CD4-positive, alpha-beta memory T cell (primary cell): ENCODE measurements at regions not wholly inside any gene's neighbourhood (a gene's known extent, or its start where the extent isn't known, plus 50 kb on each side); places are given as distances from the start of the nearest gene placed in this dataset.

ENCODE experiments used
- CTCF ChIA-PET: fragments of 350-600 bp; sonication (Branson Sonifier 250); formaldehyde crosslinking; loops from one replicate; lab custom pipeline; 2021; ENCODE audit warnings: inconsistent platforms; ENCODE audit not compliant: partially characterized antibody; lab: Charles Lee
- POLR2A ChIA-PET: fragments of 350-600 bp; sonication (Branson Sonifier 250); formaldehyde crosslinking; loops from one replicate; lab custom pipeline; 2021; ENCODE audit not compliant: partially characterized antibody; lab: Charles Lee
- DNase-seq, 5 donors: peaks; one replicate each; pipeline versions ENCODE4 v3.0.0 to v3.0.0-alpha.2; 2020 to 2022; ENCODE audit warnings: mixed read lengths in 1 of 5
- H3K27ac ChIP-seq: one replicate; pipeline ENCODE4 v1.7.0; 2013; ENCODE audit warnings: low read depth, low read length
- H3K27me3 ChIP-seq: 2 replicates; pipeline ENCODE4 v1.7.0; 2013; ENCODE audit warnings: mild to moderate bottlenecking, low read length, moderate library complexity; ENCODE audit not compliant: insufficient read depth
- H3K36me3 ChIP-seq: 2 replicates; pipeline ENCODE4 v1.7.0; 2013; ENCODE audit warnings: mild to moderate bottlenecking, low read length, moderate library complexity; ENCODE audit not compliant: insufficient read depth
- H3K4me1 ChIP-seq: 2 replicates; pipeline ENCODE4 v1.7.0; 2013; ENCODE audit warnings: mild to moderate bottlenecking, low read length, moderate library complexity; ENCODE audit not compliant: insufficient read depth
- H3K4me3 ChIP-seq, 2 donors: one replicate each; pipeline ENCODE4 v1.7.0; 2013; ENCODE audit warnings: low read length in 2 of 2, mild to moderate bottlenecking in 1 of 2
- H3K9me3 ChIP-seq, 2 donors: one replicate each; pipeline ENCODE4 v1.7.0; 2013; ENCODE audit warnings: low read length in 2 of 2, control low read depth in 1 of 2; ENCODE audit not compliant: control insufficient read depth in 1 of 2
- H3K27ac Mint-ChIP-seq, 7 donors: one replicate each; pipeline ENCODE4 v1.8.0; 2020 to 2021; ENCODE audit warnings: mixed read lengths in 7 of 7, mild to moderate bottlenecking in 6 of 7, inconsistent platforms in 3 of 7, moderate library complexity in 3 of 7
- H3K27me3 Mint-ChIP-seq, 2 donors: one replicate each; pipeline ENCODE4 v1.8.0; 2020 to 2021; ENCODE audit warnings: mixed read lengths in 2 of 2
- H3K36me3 Mint-ChIP-seq, 2 donors: one replicate each; pipeline ENCODE4 v1.8.0; 2020 to 2021; ENCODE audit warnings: mixed read lengths in 2 of 2, inconsistent platforms in 1 of 2, mild to moderate bottlenecking in 1 of 2
- H3K4me1 Mint-ChIP-seq, 4 donors: one replicate each; pipeline ENCODE4 v1.8.0; 2020 to 2021; ENCODE audit warnings: mixed read lengths in 4 of 4, mild to moderate bottlenecking in 1 of 4
- H3K4me3 Mint-ChIP-seq, 8 donors: one replicate each; pipeline ENCODE4 v1.8.0; 2020 to 2021; ENCODE audit warnings: mixed read lengths in 8 of 8, mild to moderate bottlenecking in 7 of 8, moderate library complexity in 6 of 8, inconsistent platforms in 3 of 8
- H3K9me3 Mint-ChIP-seq, 8 donors: one replicate each; pipeline ENCODE4 v1.8.0; 2020 to 2021; ENCODE audit warnings: mixed read lengths in 8 of 8, mild to moderate bottlenecking in 5 of 8, inconsistent platforms in 3 of 8, moderate library complexity in 1 of 8
- intact Hi-C: fragments of 100-400 bp; cut with micrococcal nuclease; formaldehyde crosslinking; loops from one replicate; pipeline ENCODE4 v1.15.1; 2023

- no peak overlapping the region for H3K27ac ChIP-seq
- Mint-ChIP-seq H3K4me1 (no peaks in the 10 kb centered on the region), H3K36me3 (peaks cover 0 to 4% of the 10 kb centered on the region in 2 donors), H3K9me3 (peaks cover 2 to 49% (median 31%) of the 10 kb centered on the region in 8 donors), H3K27ac (no peak overlapping the region), H3K4me3 (no peak overlapping the region), H3K27me3 (no peaks in the 10 kb centered on the region)
- DNase-seq: no peak
- no peaks in the 10 kb centered on the region for H3K36me3 ChIP-seq
- no peak overlapping the region for H3K4me3 ChIP-seq
- no peaks in the 10 kb centered on the region for H3K4me1 ChIP-seq
- H3K9me3 ChIP-seq: peaks cover 0 to 3% of the 10 kb centered on the region in 2 donors
- H3K27me3 ChIP-seq: no peaks in the 10 kb centered on the region
- POLR2A ChIA-PET: no interaction called here
- CTCF ChIA-PET: no interaction called here
- intact Hi-C loops: no loop called here
These were observed 104.0 kb upstream of the ARHGEF9 start for GRCh38 chrX:63889001-63889400.

GRCh38 chrX:63884821-63885790 lies 100.1 kb upstream of the ARHGEF9 start:
- CTCF ChIA-PET: no interaction called here
- Histone ChIP-seq H3K27ac (no peak overlapping the region), H3K9me3 (peaks cover 0 to 2% of the 10 kb centered on the region in 2 donors), H3K4me1 (no peaks in the 10 kb centered on the region), H3K36me3 (no peaks in the 10 kb centered on the region), H3K27me3 (no peaks in the 10 kb centered on the region), H3K4me3 (no peak overlapping the region)
- no peaks in the 10 kb centered on the region for H3K27me3 Mint-ChIP-seq
- H3K36me3 Mint-ChIP-seq: peaks cover 0 to 4% of the 10 kb centered on the region in 2 donors
- H3K27ac Mint-ChIP-seq: no peak overlapping the region
- intact Hi-C loops: no loop called here
- H3K9me3 Mint-ChIP-seq: peaks cover 0 to 27% (median 19%) of the 10 kb centered on the region in 8 donors
- H3K4me1 Mint-ChIP-seq: no peaks in the 10 kb centered on the region
- DNase-seq: no peak
- POLR2A ChIA-PET: no interaction called here
- no peak overlapping the region for H3K4me3 Mint-ChIP-seq

GRCh38 chrX:63869506-63869905 lies 84.5 kb upstream of the ARHGEF9 start:
- no peaks in the 10 kb centered on the region for H3K36me3 Mint-ChIP-seq
- no peak overlapping the region for H3K4me3 Mint-ChIP-seq
- Histone ChIP-seq H3K27ac (no peak overlapping the region), H3K9me3 (no peaks in the 10 kb centered on the region), H3K4me3 (no peak overlapping the region), H3K4me1 (no peaks in the 10 kb centered on the region), H3K36me3 (no peaks in the 10 kb centered on the region), H3K27me3 (no peaks in the 10 kb centered on the region)
- no peaks in the 10 kb centered on the region for H3K4me1 Mint-ChIP-seq
- DNase-seq: no peak
- intact Hi-C loops: no loop called here
- peaks cover 0 to 13% (median 2%) of the 10 kb centered on the region in 8 donors for H3K9me3 Mint-ChIP-seq
- CTCF ChIA-PET: no interaction called here
- H3K27me3 Mint-ChIP-seq: no peaks in the 10 kb centered on the region
- no peak overlapping the region for H3K27ac Mint-ChIP-seq
- POLR2A ChIA-PET: no interaction called here

DNA sequence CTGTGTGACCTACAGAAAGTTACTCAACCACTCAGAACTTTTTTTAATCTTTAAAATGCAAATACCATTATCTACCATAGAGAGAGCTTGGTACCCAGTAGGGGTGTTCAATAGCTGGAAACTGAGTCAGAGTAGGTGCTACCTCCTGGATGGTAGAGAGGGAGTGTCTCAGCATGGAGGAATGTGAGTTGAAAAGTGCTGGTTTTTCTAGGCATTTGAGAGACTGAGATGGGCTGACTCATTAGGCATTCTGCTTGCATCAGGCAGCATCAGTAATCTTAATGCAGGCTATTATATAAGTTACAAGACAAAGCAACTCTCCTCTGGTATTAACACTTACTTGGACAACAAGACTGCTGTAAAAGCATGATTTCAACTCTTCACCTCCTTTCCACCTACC lies 70.9 kb upstream of the ARHGEF9 start:
- H3K4me3 ChIP-seq: no peak overlapping the region
- H3K36me3 ChIP-seq: no peaks in the 10 kb centered on the region
- ChIA-PET POLR2A (no interaction called here), CTCF (no interaction called here)
- peaks cover 0 to 2% of the 10 kb centered on the region in 2 donors for H3K27me3 Mint-ChIP-seq
- no peak overlapping the region for H3K27ac ChIP-seq
- no peaks in the 10 kb centered on the region for H3K9me3 ChIP-seq
- no peaks in the 10 kb centered on the region for H3K4me1 Mint-ChIP-seq
- H3K4me1 ChIP-seq: no peaks in the 10 kb centered on the region
- peaks cover 0 to 7% (median 0%) of the 10 kb centered on the region in 8 donors for H3K9me3 Mint-ChIP-seq
- no peak overlapping the region for H3K4me3 Mint-ChIP-seq
- no peak for DNase-seq
- H3K27ac Mint-ChIP-seq: no peak overlapping the region
- no peaks in the 10 kb centered on the region for H3K27me3 ChIP-seq
- intact Hi-C loops: no loop called here
- H3K36me3 Mint-ChIP-seq: no peaks in the 10 kb centered on the region

DNA sequence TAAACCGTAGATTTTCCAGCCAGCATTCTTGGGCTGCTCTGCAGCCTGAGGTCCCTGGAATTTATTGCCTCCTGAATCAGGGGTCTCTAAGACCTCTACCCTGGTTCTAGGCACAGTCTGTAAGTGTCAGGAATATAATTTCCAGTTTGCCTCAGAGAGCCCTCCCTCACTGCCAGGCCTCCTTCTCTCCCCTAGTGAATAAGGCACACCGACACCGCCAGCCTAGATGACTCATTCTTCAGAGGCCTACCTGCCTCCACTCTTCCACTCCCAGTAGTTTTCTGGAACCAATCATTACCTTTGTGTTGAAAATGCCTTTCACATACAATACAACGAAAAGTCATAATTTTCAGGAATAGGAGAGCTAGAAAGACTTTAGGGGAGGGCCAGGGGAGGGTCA lies 50.3 kb upstream of the ARHGEF9 start:
- Mint-ChIP-seq H3K36me3 (peaks cover 0 to 1% of the 10 kb centered on the region in 2 donors), H3K9me3 (peaks cover 0 to 12% (median 2%) of the 10 kb centered on the region in 8 donors), H3K4me3 (no peak overlapping the region), H3K4me1 (no peaks in the 10 kb centered on the region), H3K27me3 (peaks cover 0 to 1% of the 10 kb centered on the region in 2 donors), H3K27ac (no peak overlapping the region)
- H3K9me3 ChIP-seq: no peaks in the 10 kb centered on the region
- no peaks in the 10 kb centered on the region for H3K36me3 ChIP-seq
- no peak for DNase-seq
- intact Hi-C loops: no loop called here
- H3K27me3 ChIP-seq: no peaks in the 10 kb centered on the region
- ChIA-PET CTCF (no interaction called here), POLR2A (no interaction called here)
- no peak overlapping the region for H3K27ac ChIP-seq
- H3K4me3 ChIP-seq: no peak overlapping the region
- no peaks in the 10 kb centered on the region for H3K4me1 ChIP-seq
